Ishikawa (cell line): ENCODE measurements at regions not wholly inside any gene's neighbourhood (a gene's known extent, or its start where the extent isn't known, plus 50 kb on each side); places are given as distances from the start of the nearest gene placed in this dataset.

Source experiments
- CEBPB ChIP-seq: IDR thresholded peaks from 2 replicates; pipeline ENCODE4 v1.6.1; 2012
- CREB1 ChIP-seq: IDR thresholded peaks from 2 replicates; pipeline ENCODE4 v1.6.1; 2012; ENCODE audit warnings: low read depth
- EGR1 ChIP-seq: IDR thresholded peaks from 2 replicates; pipeline ENCODE4 v1.6.1; 2012
- EP300 ChIP-seq: IDR thresholded peaks from 2 replicates; pipeline ENCODE4 v1.6.1; 2012; ENCODE audit warnings: borderline replicate concordance
- FOXM1 ChIP-seq: IDR thresholded peaks from 2 replicates; pipeline ENCODE4 v1.6.1; 2012; ENCODE audit warnings: low read depth, borderline replicate concordance
- NFIC ChIP-seq: IDR thresholded peaks from 2 replicates; pipeline ENCODE4 v1.6.1; 2012
- REST ChIP-seq: IDR thresholded peaks from 2 replicates; pipeline ENCODE4 v1.6.1; 2012; ENCODE audit warnings: low read depth, mild to moderate bottlenecking
- USF1 ChIP-seq: IDR thresholded peaks from 2 replicates; pipeline ENCODE4 v1.6.1; 2012

- TF ChIP-seq CREB1, result no peak
- no peak for TF ChIP-seq NFIC
- TF ChIP-seq CEBPB, result no peak
- TF ChIP-seq EGR1, result no peak
- no peak for TF ChIP-seq FOXM1
- no peak for TF ChIP-seq REST
- TF ChIP-seq USF1, result no peak
- no peak for TF ChIP-seq EP300
These were observed 90.5 kb downstream of the GPX5 start for GRCh38 chr6:28615955-28616747.
